ENCODE measurements at regions not wholly inside any gene's neighbourhood (a gene's known extent, or its start where the extent isn't known, plus 50 kb on each side); places are given as distances from the start of the nearest gene placed in this dataset.

DNA sequence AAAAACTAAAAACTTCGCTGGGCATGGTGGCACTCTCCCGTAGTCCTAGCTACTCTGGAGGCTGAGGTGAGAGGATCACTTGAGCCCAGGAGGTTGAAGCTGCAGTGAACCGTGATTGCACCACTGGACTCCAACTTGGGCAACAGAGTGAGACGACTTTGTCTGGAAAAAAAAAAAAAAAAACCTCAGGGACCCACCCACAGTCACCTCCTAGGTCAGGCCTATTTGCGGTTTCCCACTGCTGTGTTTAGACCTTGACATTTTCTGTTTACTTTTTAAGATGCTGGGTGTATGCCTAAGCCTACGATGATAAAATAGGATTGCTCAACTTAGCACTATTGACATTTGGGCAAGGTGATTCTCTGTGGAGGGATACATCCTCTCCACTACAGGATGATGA, 197.4 kb upstream of the TBL1X start:
- ATAC-seq = no peak
- no peaks in the 10 kb centered on the region for H3K36me3 ChIP-seq
- WGBS, 2 donors = 31 to 47% methylated on average over 6 of the region's 6 CpGs
- FAIRE-seq = no peak
- TF ChIP-seq, protein P1, sequence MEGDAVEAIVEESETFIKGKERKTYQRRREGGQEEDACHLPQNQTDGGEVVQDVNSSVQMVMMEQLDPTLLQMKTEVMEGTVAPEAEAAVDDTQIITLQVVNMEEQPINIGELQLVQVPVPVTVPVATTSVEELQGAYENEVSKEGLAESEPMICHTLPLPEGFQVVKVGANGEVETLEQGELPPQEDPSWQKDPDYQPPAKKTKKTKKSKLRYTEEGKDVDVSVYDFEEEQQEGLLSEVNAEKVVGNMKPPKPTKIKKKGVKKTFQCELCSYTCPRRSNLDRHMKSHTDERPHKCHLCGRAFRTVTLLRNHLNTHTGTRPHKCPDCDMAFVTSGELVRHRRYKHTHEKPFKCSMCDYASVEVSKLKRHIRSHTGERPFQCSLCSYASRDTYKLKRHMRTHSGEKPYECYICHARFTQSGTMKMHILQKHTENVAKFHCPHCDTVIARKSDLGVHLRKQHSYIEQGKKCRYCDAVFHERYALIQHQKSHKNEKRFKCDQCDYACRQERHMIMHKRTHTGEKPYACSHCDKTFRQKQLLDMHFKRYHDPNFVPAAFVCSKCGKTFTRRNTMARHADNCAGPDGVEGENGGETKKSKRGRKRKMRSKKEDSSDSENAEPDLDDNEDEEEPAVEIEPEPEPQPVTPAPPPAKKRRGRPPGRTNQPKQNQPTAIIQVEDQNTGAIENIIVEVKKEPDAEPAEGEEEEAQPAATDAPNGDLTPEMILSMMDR (IDR thresholded peaks at IDR 0.05) = no peak
- no peak overlapping the region for H3K27ac ChIP-seq
- H3K4me3 ChIP-seq = no peak overlapping the region
- DNase-seq = no peak
- H3K4me1 ChIP-seq = no peaks in the 10 kb centered on the region
- no peaks in the 10 kb centered on the region for H3K9me3 ChIP-seq
- no peaks in the 10 kb centered on the region for H3K27me3 ChIP-seq
- intact Hi-C loops (cut with DNase I) = no loop called here

DNA sequence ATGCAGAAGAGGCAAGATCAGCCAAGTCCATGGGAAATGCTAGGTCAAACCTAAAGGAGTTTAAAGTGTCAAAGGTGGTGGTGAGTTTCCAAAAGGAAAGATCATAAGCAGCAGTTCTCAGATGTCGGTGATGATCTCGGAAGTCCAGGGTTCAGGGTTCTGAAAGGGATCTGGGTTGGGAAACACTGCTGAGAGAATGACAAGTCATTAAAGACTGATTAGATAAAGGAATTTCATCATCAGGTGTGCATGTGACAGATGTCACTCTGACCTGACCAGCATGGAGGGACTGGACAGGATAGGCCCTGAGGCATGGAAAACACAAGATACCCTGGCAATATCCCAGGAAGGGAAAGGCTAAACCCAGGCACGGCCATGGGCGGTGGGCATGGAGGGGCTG, 195.7 kb upstream of the TBL1X start:
- intact Hi-C loops (cut with DNase I) = no loop called here
- no peaks in the 10 kb centered on the region for H3K4me1 ChIP-seq
- ATAC-seq (no peak), FAIRE-seq (no peak), DNase-seq (no peak)
- TF ChIP-seq, protein P1 (IDR thresholded peaks at IDR 0.05) = no peak
- no peak overlapping the region for H3K4me3 ChIP-seq
- no peak overlapping the region for H3K27ac ChIP-seq
- H3K27me3 ChIP-seq = no peaks in the 10 kb centered on the region
- no peaks in the 10 kb centered on the region for H3K9me3 ChIP-seq
- H3K36me3 ChIP-seq = no peaks in the 10 kb centered on the region
- WGBS, 2 donors = 89 to 93% methylated on average over 4 of the region's 4 CpGs

DNA sequence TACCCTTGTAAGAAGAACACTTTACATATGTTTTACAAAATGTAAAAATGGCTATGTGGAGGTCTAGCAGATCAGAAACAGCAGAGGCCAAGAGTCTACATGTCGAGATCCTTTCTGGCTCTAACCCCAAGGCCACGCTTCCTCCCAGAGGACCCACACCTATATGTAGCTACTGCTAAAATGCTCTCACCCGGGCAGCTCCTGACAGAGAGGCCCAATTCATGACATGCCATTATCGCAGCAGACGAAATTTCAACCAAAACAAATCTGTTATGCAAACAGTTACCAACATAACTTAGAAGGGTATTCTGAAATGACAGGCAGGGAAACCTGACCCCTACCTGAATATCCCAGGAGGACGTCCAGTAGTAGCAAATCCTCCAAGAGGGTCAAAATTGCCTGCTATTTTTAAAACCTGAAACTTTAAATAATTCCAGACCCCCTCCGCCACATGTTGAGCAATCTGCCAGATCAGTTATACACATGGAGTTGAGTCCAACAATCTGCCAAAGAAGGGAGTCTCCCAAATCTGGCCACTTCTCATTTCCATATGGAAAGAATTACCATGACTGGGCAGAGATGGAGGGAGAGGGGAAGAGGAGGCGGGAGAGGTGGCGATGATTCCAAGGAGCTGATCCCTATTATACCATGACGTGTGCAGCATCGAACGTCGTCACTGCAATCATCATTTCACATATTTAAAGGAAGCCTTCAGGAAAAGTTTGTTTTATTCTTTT, 192.9 kb upstream of the TBL1X start:
- intact Hi-C loops (cut with DNase I) = no loop called here
- Histone ChIP-seq H3K4me1 (no peaks in the 10 kb centered on the region), H3K9me3 (no peaks in the 10 kb centered on the region), H3K27me3 (no peaks in the 10 kb centered on the region), H3K27ac (no peak overlapping the region), H3K4me3 (no peak overlapping the region), H3K36me3 (no peaks in the 10 kb centered on the region)
- WGBS, 2 donors = 74 to 85% methylated on average over 13 of the region's 13 CpGs
- no peak for ATAC-seq
- no peak for DNase-seq
- TF ChIP-seq, protein P1 (IDR thresholded peaks at IDR 0.05) = no peak
- FAIRE-seq = no peak

DNA sequence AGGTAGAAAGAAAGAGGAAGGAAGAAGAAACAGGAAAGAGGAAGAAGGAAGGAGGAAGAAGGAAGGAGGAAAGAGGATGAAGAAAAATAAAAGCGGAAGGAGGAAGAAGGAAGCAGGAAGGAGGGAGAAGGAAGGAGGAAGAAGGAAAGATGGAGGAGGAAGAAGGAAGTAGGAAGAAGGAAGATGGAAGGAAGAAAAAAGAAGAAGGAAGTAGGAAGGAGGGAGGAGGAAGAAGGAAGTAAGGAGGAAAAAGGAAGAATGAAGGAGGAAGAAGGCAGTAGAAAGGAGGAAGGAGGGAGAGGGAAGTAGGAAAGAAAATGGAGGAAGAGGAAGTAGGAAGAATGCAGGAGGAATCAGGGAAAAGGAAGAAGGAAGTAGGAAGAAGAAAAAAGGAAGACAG, 191.1 kb upstream of the TBL1X start:
- H3K36me3 ChIP-seq = no peaks in the 10 kb centered on the region
- FAIRE-seq (no peak), DNase-seq (no peak), ATAC-seq (no peak)
- no peaks in the 10 kb centered on the region for H3K4me1 ChIP-seq
- TF ChIP-seq, protein P1 (IDR thresholded peaks at IDR 0.05) = no peak
- no peaks in the 10 kb centered on the region for H3K9me3 ChIP-seq
- H3K27me3 ChIP-seq = no peaks in the 10 kb centered on the region
- intact Hi-C loops (cut with DNase I) = no loop called here
- no peak overlapping the region for H3K4me3 ChIP-seq
- no peak overlapping the region for H3K27ac ChIP-seq
- WGBS, 2 donors = 90 to 94% methylated on average over 1 of the region's 1 CpG

GRCh38 chrX:9278475-9279233, 186.2 kb upstream of the TBL1X start:
- no peak for DNase-seq
- intact Hi-C loops (cut with DNase I) = no loop called here
- no peaks in the 10 kb centered on the region for H3K36me3 ChIP-seq
- H3K9me3 ChIP-seq = no peaks in the 10 kb centered on the region
- 71 to 75% methylated on average over 7 of the region's 7 CpGs for WGBS, 2 donors
- no peak for ATAC-seq
- no peaks in the 10 kb centered on the region for H3K4me1 ChIP-seq
- FAIRE-seq = no peak
- no peaks in the 10 kb centered on the region for H3K27me3 ChIP-seq
- H3K4me3 ChIP-seq = no peak overlapping the region
- H3K27ac ChIP-seq = no peak overlapping the region
- TF ChIP-seq, protein P1 (IDR thresholded peaks at IDR 0.05) = no peak
